ENCODE measurements at regions not wholly inside any gene's neighbourhood (a gene's known extent, or its start where the extent isn't known, plus 50 kb on each side); places are given as distances from the start of the nearest gene placed in this dataset.

DNA sequence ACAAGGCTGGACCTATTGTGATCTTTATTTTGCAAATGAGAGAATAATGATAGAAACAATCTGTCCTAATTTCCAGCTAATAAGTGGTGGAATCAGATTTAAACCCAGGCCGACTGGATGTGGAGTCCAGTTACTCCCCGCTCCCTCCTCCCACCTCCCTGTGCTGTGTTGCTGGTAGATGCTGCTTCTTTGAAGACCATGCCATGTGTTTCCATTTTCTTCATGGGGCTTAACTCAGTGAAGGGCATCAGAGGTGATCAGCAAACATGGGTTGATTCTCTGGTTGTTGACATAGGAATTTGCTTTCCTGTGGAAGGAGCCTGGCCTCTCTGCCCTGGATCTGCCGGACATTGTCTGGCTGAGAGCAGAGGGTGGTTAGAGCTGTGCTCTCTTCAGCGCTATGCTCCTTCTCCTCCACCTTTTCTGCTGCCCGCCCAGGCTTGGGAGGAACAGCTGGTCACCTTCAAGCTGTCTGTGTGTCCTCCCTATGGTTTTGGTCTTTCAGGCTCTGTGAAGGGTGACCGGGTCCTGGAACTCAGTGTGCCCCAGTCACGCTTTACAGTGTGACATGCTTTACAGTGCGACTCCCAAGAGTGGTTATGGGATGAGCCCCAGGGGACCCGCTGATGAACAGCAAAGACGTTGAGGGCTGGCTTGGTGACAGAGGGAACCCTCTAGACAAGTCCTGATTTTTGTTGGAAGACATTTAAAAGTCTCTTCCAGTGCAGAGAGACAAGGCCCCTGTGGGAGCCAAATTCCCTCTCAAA, 68.4 kb upstream of the RPS23 start:
- ChIA-PET CTCF (interaction anchor here (0.7 to 0.9 kb wide), 2 partner anchors 533 to 605 kb away, joined by 3 to 4 read pairs; no protein-coding TSS in a partner anchor), RAD21 (ENCODE audit: unreplicated experiment) (interaction anchor here (0.6 kb wide), 1 partner anchor 307 kb away, joined by 3 read pairs; no protein-coding TSS in a partner anchor), SMC1A (ENCODE audit: uncharacterized antibody, unreplicated experiment) (no interaction called here), POLR2A (no interaction called here)
- Histone ChIP-seq H3K9ac (ENCODE audit: control insufficient read depth, insufficient read depth, low read length) (no peak overlapping the region), H3K36me3 (ENCODE audit: control insufficient read depth in 2 of 2, insufficient read depth in 2 of 2, low read length in 1 of 2) (no peaks in the 10 kb centered on the region), H2AFZ (ENCODE audit: control insufficient read depth, low read depth, low read length) (no peak overlapping the region), H3K9me3 (replicated peaks; ENCODE audit: control insufficient read depth, insufficient read depth, low read length) (no peaks in the 10 kb centered on the region), H4K20me1 (ENCODE audit: control insufficient read depth, insufficient read depth) (no peaks in the 10 kb centered on the region), H3K27ac (ENCODE audit: control insufficient read depth, insufficient read depth) (no peak overlapping the region), H3K27me3 (replicated peaks in 1 of 2; ENCODE audit: control insufficient read depth in 2 of 2, insufficient read depth in 2 of 2, low read length in 1 of 2) (no peaks in the 10 kb centered on the region), H3K4me2 (ENCODE audit: control insufficient read depth, insufficient read depth) (no peak overlapping the region), H3K4me1 (ENCODE audit: control insufficient read depth, insufficient read depth, low read length) (no peaks in the 10 kb centered on the region), H3K79me2 (ENCODE audit: control insufficient read depth, insufficient read depth, low read length) (no peaks in the 10 kb centered on the region), H3K4me3 (no peak overlapping the region)
- no TSS peak for BruUV-seq (replicated peaks)
- FAIRE-seq (no peak), DNase-seq (ENCODE audit: low read depth, low spot score) (no peak), ATAC-seq (no peak)
- intact Hi-C loops (cut with micrococcal nuclease; ENCODE audit: unreplicated experiment), result no loop called here
- TF ChIP-seq YBX1 (IDR thresholded peaks at IDR 0.05) (no peak), STAT3 (IDR thresholded peaks at IDR 0.05; ENCODE audit: low read depth, low read length) (no peak), ZZZ3 (IDR thresholded peaks at IDR 0.05; ENCODE audit: control insufficient read depth, insufficient read length, low read depth) (no peak), SKIL (IDR thresholded peaks at IDR 0.05; ENCODE audit: low read depth, poor library complexity, severe bottlenecking) (no peak), MTA3 (IDR thresholded peaks at IDR 0.05; ENCODE audit: borderline replicate concordance, low read length) (no peak), BCL3 (IDR thresholded peaks at IDR 0.05; ENCODE audit: borderline replicate concordance, insufficient read depth, low read depth, low read length, poor library complexity, severe bottlenecking) (no peak), SUPT20H (IDR thresholded peaks at IDR 0.05; ENCODE audit: borderline replicate concordance, control insufficient read depth, low read depth, low read length) (no peak)
- WGBS (ENCODE audit: insufficient coverage, insufficient replicate concordance, low lambda C conversion rate, missing lambda C conversion rate), result 61% methylated on average over 10 of the region's 10 CpGs
- in situ Hi-C loops (cut with MboI), result loop anchor here (5.0 kb wide), 1 partner anchor 1216 kb away; no protein-coding TSS in a partner anchor

Measured in GM12878 (cell line).